GM23338 (cell line): ENCODE measurements at regions not wholly inside any gene's neighbourhood (a gene's known extent, or its start where the extent isn't known, plus 50 kb on each side); places are given as distances from the start of the nearest gene placed in this dataset.
"Not testable (repeated sequence)": the region's sequence is repeated elsewhere in the genome, so short reads cannot be mapped to it uniquely, and the experiment has no call there.

Experiments used
- EZH2 ChIP-seq: fragments of 200-600 bp; sonication (generic); IDR thresholded peaks from one replicate; pipeline ENCODE4 v1.8.0; 2017; ENCODE audit warnings: antibody characterized with exemption, mild to moderate bottlenecking, low read depth; ENCODE audit not compliant: unreplicated experiment
- JUNB ChIP-seq: IDR thresholded peaks from one replicate; pipeline ENCODE4 v1.6.1; 2016; ENCODE audit warnings: antibody characterized with exemption; ENCODE audit not compliant: unreplicated experiment
- POLR2AphosphoS5 ChIP-seq: IDR thresholded peaks from 2 replicates; pipeline ENCODE4 v1.6.1; 2016; ENCODE audit warnings: antibody characterized with exemption, low read depth
- STAT1 ChIP-seq: IDR thresholded peaks from one replicate; pipeline ENCODE4 v1.6.1; 2016; ENCODE audit warnings: antibody characterized with exemption; ENCODE audit not compliant: unreplicated experiment
- TF ChIP-seq, protein P1 (sequence below): IDR thresholded peaks from one replicate; pipeline ENCODE4 v1.6.1; 2018; ENCODE audit warnings: antibody characterized with exemption; ENCODE audit not compliant: unreplicated experiment
- TF ChIP-seq, protein P2 (sequence below), 2 experiments: fragments of 200-600 bp in 1 of 2; sonication (generic) in 1 of 2; conservative IDR thresholded peaks; 2 replicates each; pipeline versions ENCODE4 v1.5.1 to v1.6.1; 2016 to 2017; ENCODE audit warnings: antibody characterized with exemption in 2 of 2, low read depth in 2 of 2, mild to moderate bottlenecking in 2 of 2, moderate library complexity in 1 of 2

DNA sequence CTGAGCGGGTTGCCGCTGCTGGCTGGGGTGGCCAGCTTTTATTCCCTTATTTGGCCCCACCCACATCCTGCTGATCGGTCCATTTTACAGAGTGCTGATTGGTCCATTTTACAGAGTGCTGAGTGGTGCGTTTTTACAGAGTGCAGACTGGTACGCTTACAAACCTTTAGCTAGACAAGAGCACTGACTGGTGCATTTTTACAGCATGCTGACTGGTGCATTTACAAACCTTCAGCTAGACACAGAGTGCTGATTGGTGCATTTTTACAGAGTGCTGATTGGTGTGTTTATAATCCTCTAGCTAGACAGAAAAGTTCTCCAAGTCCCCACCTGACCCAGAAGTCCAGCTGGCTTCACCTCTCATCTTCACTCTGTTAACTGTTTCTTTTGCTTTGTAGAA is 1217.6 kb upstream of the TMEFF2 start:
- TF ChIP-seq, protein P1, sequence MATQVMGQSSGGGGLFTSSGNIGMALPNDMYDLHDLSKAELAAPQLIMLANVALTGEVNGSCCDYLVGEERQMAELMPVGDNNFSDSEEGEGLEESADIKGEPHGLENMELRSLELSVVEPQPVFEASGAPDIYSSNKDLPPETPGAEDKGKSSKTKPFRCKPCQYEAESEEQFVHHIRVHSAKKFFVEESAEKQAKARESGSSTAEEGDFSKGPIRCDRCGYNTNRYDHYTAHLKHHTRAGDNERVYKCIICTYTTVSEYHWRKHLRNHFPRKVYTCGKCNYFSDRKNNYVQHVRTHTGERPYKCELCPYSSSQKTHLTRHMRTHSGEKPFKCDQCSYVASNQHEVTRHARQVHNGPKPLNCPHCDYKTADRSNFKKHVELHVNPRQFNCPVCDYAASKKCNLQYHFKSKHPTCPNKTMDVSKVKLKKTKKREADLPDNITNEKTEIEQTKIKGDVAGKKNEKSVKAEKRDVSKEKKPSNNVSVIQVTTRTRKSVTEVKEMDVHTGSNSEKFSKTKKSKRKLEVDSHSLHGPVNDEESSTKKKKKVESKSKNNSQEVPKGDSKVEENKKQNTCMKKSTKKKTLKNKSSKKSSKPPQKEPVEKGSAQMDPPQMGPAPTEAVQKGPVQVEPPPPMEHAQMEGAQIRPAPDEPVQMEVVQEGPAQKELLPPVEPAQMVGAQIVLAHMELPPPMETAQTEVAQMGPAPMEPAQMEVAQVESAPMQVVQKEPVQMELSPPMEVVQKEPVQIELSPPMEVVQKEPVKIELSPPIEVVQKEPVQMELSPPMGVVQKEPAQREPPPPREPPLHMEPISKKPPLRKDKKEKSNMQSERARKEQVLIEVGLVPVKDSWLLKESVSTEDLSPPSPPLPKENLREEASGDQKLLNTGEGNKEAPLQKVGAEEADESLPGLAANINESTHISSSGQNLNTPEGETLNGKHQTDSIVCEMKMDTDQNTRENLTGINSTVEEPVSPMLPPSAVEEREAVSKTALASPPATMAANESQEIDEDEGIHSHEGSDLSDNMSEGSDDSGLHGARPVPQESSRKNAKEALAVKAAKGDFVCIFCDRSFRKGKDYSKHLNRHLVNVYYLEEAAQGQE: not testable (repeated sequence)
- TF ChIP-seq, protein P2, sequence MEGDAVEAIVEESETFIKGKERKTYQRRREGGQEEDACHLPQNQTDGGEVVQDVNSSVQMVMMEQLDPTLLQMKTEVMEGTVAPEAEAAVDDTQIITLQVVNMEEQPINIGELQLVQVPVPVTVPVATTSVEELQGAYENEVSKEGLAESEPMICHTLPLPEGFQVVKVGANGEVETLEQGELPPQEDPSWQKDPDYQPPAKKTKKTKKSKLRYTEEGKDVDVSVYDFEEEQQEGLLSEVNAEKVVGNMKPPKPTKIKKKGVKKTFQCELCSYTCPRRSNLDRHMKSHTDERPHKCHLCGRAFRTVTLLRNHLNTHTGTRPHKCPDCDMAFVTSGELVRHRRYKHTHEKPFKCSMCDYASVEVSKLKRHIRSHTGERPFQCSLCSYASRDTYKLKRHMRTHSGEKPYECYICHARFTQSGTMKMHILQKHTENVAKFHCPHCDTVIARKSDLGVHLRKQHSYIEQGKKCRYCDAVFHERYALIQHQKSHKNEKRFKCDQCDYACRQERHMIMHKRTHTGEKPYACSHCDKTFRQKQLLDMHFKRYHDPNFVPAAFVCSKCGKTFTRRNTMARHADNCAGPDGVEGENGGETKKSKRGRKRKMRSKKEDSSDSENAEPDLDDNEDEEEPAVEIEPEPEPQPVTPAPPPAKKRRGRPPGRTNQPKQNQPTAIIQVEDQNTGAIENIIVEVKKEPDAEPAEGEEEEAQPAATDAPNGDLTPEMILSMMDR (conservative IDR thresholded peaks at IDR 0.05; ENCODE audit: low read depth in 2 of 2): not testable (repeated sequence)
- not testable (repeated sequence) for TF ChIP-seq POLR2AphosphoS5, EZH2, STAT1, JUNB
